ENCODE measurements at regions not wholly inside any gene's neighbourhood (a gene's known extent, or its start where the extent isn't known, plus 50 kb on each side); places are given as distances from the start of the nearest gene placed in this dataset.

DNA sequence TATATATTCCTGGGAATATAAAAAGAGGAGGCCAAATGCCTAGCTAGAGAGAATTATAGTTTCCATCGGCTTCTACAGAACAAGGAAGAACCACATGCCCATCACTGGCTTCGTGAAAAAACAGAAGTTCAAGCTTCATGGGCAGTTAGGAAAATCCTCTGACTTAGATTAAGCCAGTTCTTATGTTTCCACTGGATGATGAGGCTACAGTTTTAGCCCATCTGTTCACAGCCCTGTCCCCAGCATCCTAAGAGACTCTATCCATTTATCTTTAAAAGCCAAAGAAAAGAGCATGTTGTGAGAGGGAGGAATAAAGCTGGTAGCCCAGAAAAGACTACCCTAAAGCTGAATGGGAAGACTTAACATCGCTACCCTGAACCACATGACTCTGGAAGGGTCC, 285.5 kb upstream of the WWC1 start:
- H3K4me2 ChIP-seq (ENCODE audit: insufficient read depth, low read length) = no peak overlapping the region
- ChIA-PET POLR2A (no interaction called here), CTCF (no interaction called here)
- H3K4me1 ChIP-seq (ENCODE audit: control insufficient read depth, extremely low read depth, insufficient read depth, low read length) = no peaks in the 10 kb centered on the region
- no peaks in the 10 kb centered on the region for H3K27me3 ChIP-seq (ENCODE audit: control insufficient read depth in 2 of 2, insufficient read depth in 2 of 2, low read length in 2 of 2)
- no peaks in the 10 kb centered on the region for H4K20me1 ChIP-seq (replicated peaks; ENCODE audit: control insufficient read depth, extremely low read depth, insufficient read depth, low read length)
- intact Hi-C loops (cut with micrococcal nuclease) = no loop called here
- H2AFZ ChIP-seq (ENCODE audit: low read depth, low read length) = no peak overlapping the region
- no peaks in the 10 kb centered on the region for H3K79me2 ChIP-seq (ENCODE audit: control insufficient read depth, insufficient read depth, low read length)
- TF ChIP-seq JUN (IDR thresholded peaks at IDR 0.05; ENCODE audit: borderline replicate concordance, insufficient read depth, insufficient read length, low read depth) = no peak
- DNase-seq (ENCODE audit: low read depth, low spot score) = no peak
- dilution Hi-C loops (cut with MboI; ENCODE audit: extremely low pct_ligation_motif_present, low sequenced_read_pairs) = no loop called here
- H3K36me3 ChIP-seq (ENCODE audit: control insufficient read depth in 2 of 2, extremely low read depth in 1 of 2, insufficient read depth in 2 of 2, low read length in 2 of 2) = no peaks in the 10 kb centered on the region
- no peak overlapping the region for H3K27ac ChIP-seq (ENCODE audit: insufficient read depth, low read depth, low read length)
- BruUV-seq (replicated peaks) = no TSS peak
- H3K9ac ChIP-seq (replicated peaks; ENCODE audit: extremely low read depth, insufficient read depth, low read length) = no peak overlapping the region
- H3K9me3 ChIP-seq (replicated peaks; ENCODE audit: control insufficient read depth, insufficient read depth, low read length) = peaks cover 3% of the 10 kb centered on the region
- no peaks in the 10 kb centered on the region for H3K9me1 ChIP-seq (replicated peaks; ENCODE audit: control insufficient read depth, extremely low read depth, insufficient read depth, low read length)
- no peak overlapping the region for H3K4me3 ChIP-seq (replicated peaks in 1 of 3; ENCODE audit: insufficient read depth in 1 of 3, low read depth in 1 of 3, low read length in 3 of 3)
- FAIRE-seq = no peak

- Histone ChIP-seq H3K4me3 (replicated peaks in 1 of 3; ENCODE audit: insufficient read depth in 1 of 3, low read depth in 1 of 3, low read length in 3 of 3) (no peak overlapping the region), H3K9me3 (replicated peaks; ENCODE audit: control insufficient read depth, insufficient read depth, low read length) (peaks cover 3% of the 10 kb centered on the region), H3K4me2 (ENCODE audit: insufficient read depth, low read length) (no peak overlapping the region), H2AFZ (ENCODE audit: low read depth, low read length) (no peak overlapping the region), H3K9me1 (replicated peaks; ENCODE audit: control insufficient read depth, extremely low read depth, insufficient read depth, low read length) (no peaks in the 10 kb centered on the region), H3K36me3 (ENCODE audit: control insufficient read depth in 2 of 2, extremely low read depth in 1 of 2, insufficient read depth in 2 of 2, low read length in 2 of 2) (no peaks in the 10 kb centered on the region), H4K20me1 (replicated peaks; ENCODE audit: control insufficient read depth, extremely low read depth, insufficient read depth, low read length) (no peaks in the 10 kb centered on the region), H3K79me2 (ENCODE audit: control insufficient read depth, insufficient read depth, low read length) (no peaks in the 10 kb centered on the region), H3K27me3 (ENCODE audit: control insufficient read depth in 2 of 2, insufficient read depth in 2 of 2, low read length in 2 of 2) (no peaks in the 10 kb centered on the region), H3K27ac (ENCODE audit: insufficient read depth, low read depth, low read length) (no peak overlapping the region), H3K4me1 (ENCODE audit: control insufficient read depth, extremely low read depth, insufficient read depth, low read length) (no peaks in the 10 kb centered on the region), H3K9ac (replicated peaks; ENCODE audit: extremely low read depth, insufficient read depth, low read length) (no peak overlapping the region)
- intact Hi-C loops (cut with micrococcal nuclease) (no loop called here), dilution Hi-C loops (cut with MboI; ENCODE audit: extremely low pct_ligation_motif_present, low sequenced_read_pairs) (no loop called here)
- POLR2A ChIA-PET = no interaction called here
- no peak for DNase-seq (ENCODE audit: low read depth, low spot score)
- CTCF ChIA-PET = no interaction called here
- no TSS peak for BruUV-seq (replicated peaks)
- FAIRE-seq = no peak
- no peak for TF ChIP-seq FOS (IDR thresholded peaks at IDR 0.05; ENCODE audit: borderline replicate concordance, insufficient read depth, low read length)
- no peak for TF ChIP-seq EZH2 (IDR thresholded peaks at IDR 0.05; ENCODE audit: borderline replicate concordance, low read depth, low read length, severe bottlenecking)
- no peak for TF ChIP-seq MYC (IDR thresholded peaks at IDR 0.05; ENCODE audit: low read depth, low read length)
- TF ChIP-seq CTCF (IDR thresholded peaks at IDR 0.05; ENCODE audit: extremely low read depth in 1 of 2, insufficient read depth in 1 of 2, low read depth in 1 of 2, low read length in 2 of 2) = no peak
- no peak for TF ChIP-seq POLR2A (IDR thresholded peaks at IDR 0.05; ENCODE audit: low read depth, low read length)
- no peak for TF ChIP-seq JUN (IDR thresholded peaks at IDR 0.05; ENCODE audit: borderline replicate concordance, insufficient read depth, insufficient read length, low read depth)
- no peak for TF ChIP-seq GATA2 (IDR thresholded peaks at IDR 0.05; ENCODE audit: insufficient read depth, insufficient read length, low read depth, low read length)
- no peak for TF ChIP-seq POLR2AphosphoS5 (IDR thresholded peaks at IDR 0.05; ENCODE audit: insufficient read depth, low read depth, low read length)
- TF ChIP-seq, protein P1, sequence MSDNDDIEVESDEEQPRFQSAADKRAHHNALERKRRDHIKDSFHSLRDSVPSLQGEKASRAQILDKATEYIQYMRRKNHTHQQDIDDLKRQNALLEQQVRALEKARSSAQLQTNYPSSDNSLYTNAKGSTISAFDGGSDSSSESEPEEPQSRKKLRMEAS (IDR thresholded peaks at IDR 0.05; ENCODE audit: insufficient read depth, insufficient read length) = no peak
Observed at GRCh38 chr5:168006456-168007130, 284.9 kb upstream of the WWC1 start.

Measured in endothelial cell of umbilical vein (primary cell).